ENCODE measurements at regions not wholly inside any gene's neighbourhood (a gene's known extent, or its start where the extent isn't known, plus 50 kb on each side); places are given as distances from the start of the nearest gene placed in this dataset.

DNA sequence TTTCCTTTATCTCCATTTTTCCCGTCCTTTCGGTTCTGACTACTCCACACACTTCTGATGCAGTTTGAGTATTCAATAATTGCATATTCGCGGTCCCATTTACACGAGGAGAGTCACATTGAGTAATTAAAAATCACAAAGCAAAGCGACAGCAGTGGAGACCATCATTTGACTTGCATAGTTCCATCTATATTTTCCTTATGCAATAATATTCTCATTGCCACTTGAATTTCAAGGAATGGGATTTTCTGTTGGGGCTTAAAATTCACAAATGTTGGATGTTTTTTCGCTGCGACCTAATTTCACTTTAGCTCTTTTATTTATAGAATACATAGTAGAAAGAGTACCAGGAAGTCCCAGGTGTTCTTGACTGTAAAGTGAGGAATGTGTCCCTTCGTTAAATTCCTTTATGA is 186.8 kb downstream of the ZEB2 start:
- DNase-seq (ENCODE audit: low read depth in 1 of 2, low spot score in 1 of 2) = no peak
- in situ Hi-C loops (cut with HindIII; ENCODE audit: low pct_unique_long_range_greater_than_20kb, low sequenced_read_pairs) = no loop called here
- TF ChIP-seq JUND (IDR thresholded peaks at IDR 0.05; ENCODE audit: low read depth) = no peak

DNA sequence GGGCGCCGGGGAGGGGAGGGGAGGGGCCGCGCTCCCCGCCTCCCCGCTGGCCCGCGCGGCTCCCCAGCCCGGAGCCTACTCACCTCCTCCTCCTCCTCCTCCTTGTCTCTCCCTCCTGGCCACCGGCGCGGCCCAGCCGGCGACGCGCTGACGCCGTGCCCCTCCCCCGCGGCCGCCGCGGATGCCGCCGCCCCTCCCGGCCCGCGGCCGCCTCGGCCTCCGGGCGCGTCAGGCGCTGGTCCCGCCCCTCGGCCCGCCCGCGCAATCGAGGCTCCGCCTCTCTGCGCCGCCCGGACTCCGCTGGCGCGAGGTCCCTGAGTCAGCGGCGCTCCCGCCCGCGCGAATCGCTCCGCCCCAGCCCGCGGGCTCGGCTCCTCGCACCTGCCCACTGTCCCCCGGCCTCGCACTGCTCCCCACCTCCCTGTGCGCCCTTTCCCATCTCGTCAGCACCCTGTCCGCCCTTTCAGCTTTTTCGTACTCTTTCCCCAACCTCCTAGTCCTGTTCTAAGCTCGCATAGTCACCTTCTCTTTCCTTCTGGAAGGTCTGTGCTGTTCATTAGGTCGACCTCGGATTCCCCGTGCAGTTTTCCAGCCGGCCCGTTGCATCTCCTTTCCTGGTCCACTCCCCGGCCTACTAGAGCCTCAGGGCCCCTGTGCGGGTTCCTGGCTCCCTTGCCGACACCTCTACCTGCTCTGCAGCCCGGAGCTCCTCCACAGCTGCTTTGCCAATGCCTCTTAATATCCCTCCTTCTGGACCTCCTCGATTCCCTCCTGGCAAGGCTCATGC is 187.4 kb downstream of the ZEB2 start:
- TF ChIP-seq JUND (IDR thresholded peaks at IDR 0.05; ENCODE audit: low read depth) = no peak
- DNase-seq (ENCODE audit: low read depth in 1 of 2, low spot score in 1 of 2) = peak; percentile 64 to 89
- in situ Hi-C loops (cut with HindIII; ENCODE audit: low pct_unique_long_range_greater_than_20kb, low sequenced_read_pairs) = no loop called here

DNA sequence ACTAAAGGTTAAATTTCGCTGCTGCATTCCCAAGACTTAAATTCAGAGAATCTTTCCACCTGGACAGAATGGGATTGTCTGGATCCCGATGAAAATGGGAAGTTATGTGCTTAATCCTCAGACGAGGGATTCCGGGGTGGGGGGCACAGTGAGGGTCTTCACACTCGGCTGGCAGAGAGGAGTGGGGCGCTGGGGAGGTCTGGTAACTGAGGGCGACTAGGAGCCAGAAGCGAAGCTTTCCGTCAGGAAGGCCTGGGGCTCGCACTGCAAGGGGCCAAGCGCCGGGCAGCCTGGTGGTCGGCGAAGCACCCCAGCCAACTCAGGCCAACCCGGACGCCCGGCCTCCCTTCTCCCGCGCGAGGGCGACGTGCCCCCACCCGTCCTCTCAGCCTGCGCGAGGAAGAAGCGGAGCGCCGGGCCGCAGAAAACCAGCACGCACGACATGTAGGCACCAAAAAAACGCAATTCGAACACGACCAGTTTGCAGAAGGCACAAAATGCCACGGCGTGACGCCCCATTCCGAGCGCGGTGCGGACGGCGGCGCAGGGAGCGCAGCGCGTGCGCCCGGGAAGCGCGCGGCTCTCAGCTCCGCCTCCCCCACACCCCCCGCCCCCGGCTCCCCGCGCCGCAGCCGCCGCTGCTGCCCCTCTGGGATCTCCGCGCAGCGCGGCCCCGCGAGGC is 188.1 kb downstream of the ZEB2 start:
- no peak for TF ChIP-seq JUND (IDR thresholded peaks at IDR 0.05; ENCODE audit: low read depth)
- no peak for DNase-seq (ENCODE audit: low read depth in 1 of 2, low spot score in 1 of 2)
- in situ Hi-C loops (cut with HindIII; ENCODE audit: low pct_unique_long_range_greater_than_20kb, low sequenced_read_pairs) = no loop called here

DNA sequence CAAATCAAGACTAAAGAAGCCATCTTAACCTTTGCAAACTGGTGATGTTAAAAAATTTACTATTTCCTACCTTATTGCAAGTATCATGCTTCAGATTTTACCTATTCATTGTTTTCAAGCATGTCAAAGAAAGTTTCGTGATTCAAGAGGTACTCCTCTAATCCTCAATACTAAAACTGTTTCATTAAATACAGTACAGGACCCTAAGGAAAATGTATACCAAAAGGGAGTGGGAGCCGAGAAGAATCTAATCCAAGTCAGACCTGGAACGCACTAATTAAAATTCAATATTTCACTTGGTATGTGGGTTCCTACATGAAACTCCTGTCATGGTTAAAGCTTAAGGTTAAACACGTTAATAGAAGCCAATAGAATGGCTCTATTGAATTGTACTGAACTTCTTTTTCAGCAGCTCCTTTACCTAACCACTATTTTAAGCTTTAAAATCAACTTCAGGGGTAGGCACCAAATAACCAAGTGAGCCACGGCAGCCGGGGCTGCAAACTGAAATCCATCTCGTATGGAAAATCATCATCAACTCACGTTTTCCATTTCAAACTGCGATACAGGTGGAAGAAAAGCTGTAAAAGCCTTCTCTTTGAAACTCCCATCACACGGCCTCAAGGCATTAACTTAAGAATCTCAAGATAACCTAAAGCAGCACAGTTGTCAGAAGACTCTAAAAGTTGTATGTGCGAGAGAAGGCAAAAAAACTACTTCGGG is 188.8 kb downstream of the ZEB2 start:
- no peak for TF ChIP-seq JUND (IDR thresholded peaks at IDR 0.05; ENCODE audit: low read depth)
- in situ Hi-C loops (cut with HindIII; ENCODE audit: low pct_unique_long_range_greater_than_20kb, low sequenced_read_pairs) = no loop called here
- DNase-seq (ENCODE audit: low read depth in 1 of 2, low spot score in 1 of 2) = no peak

DNA sequence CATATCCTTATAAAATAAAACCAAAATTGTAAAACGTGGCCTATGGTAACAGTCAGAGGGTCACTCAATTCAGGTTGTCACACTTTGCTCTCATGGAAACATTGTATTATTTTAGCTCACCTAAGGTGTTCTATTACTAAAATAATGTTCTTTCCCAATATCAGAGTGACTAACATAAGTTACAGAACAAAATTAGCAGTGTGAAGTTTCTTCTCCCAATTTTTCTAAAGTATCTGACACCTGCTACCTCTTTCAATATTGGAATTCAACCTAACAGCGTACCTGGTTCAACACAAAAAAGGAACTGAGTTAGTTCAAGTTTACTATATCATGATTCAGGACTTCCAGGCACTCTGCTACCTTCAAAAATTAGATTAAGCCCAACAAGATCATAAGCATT is 190.4 kb downstream of the ZEB2 start:
- in situ Hi-C loops (cut with HindIII; ENCODE audit: low pct_unique_long_range_greater_than_20kb, low sequenced_read_pairs) = no loop called here
- no peak for TF ChIP-seq JUND (IDR thresholded peaks at IDR 0.05; ENCODE audit: low read depth)
- DNase-seq (ENCODE audit: low read depth in 1 of 2, low spot score in 1 of 2) = no peak

DNA sequence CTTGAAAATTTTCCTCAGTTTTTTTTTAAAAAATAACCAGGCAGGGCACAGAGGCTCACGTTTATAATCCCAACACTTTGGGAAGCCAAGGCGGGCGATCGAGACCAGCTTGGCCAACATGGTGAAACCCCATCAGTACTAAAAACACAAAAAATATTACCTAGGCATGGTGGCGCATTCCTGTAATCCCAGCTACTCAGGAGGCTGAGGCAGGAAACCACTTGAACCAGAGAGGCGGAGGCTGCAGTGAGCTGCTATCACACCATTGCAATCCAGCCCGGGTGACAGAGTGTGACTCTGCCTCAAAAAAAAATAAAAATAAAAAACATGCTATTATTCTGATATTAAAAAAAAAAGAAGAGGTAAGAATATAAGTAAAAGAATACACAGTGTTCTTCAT is 191.0 kb downstream of the ZEB2 start:
- in situ Hi-C loops (cut with HindIII; ENCODE audit: low pct_unique_long_range_greater_than_20kb, low sequenced_read_pairs) = no loop called here
- no peak for TF ChIP-seq JUND (IDR thresholded peaks at IDR 0.05; ENCODE audit: low read depth)
- no peak for DNase-seq (ENCODE audit: low read depth in 1 of 2, low spot score in 1 of 2)

DNA sequence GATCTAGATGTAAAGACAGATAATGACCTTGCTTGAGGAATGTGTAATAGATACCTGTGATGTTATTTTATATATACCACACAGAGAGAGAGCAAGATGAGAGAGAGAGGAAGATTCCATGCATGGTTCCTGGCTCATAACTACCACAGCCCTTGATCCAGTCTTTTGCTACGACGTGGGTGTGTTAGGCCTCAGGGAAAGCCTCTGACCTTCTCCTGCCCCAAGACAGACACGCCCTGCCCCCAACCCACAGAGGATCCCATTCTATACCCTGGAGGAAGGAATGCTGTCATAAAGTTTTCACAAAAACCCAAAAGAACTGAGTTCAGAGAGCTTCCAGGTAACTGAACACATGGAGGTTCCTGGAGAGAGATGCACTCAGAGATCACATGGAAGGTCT is 193.1 kb downstream of the ZEB2 start:
- DNase-seq (ENCODE audit: low read depth in 1 of 2, low spot score in 1 of 2) = no peak
- in situ Hi-C loops (cut with HindIII; ENCODE audit: low pct_unique_long_range_greater_than_20kb, low sequenced_read_pairs) = no loop called here
- TF ChIP-seq JUND (IDR thresholded peaks at IDR 0.05; ENCODE audit: low read depth) = no peak

DNA sequence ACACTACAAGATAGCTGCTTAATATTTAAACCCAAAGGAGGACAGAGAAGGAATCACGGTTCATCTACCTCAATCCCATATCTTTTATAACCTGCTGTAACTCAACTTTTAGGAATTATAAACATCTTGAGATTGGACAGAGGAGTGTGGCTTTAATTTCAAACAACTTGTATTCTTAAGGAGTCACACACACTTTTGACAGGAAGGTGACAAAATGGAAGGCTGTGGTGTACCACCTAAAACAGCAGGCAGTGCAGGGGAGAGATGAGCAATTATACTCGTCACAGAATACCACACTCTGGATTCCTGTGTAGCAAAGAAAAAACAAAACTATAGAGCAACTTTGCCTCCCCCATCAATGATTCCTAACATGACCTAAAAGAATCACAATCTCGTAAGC is 194.8 kb downstream of the ZEB2 start:
- TF ChIP-seq JUND (IDR thresholded peaks at IDR 0.05; ENCODE audit: low read depth) = no peak
- DNase-seq (ENCODE audit: low read depth in 1 of 2, low spot score in 1 of 2) = no peak
- in situ Hi-C loops (cut with HindIII; ENCODE audit: low pct_unique_long_range_greater_than_20kb, low sequenced_read_pairs) = no loop called here

DNA sequence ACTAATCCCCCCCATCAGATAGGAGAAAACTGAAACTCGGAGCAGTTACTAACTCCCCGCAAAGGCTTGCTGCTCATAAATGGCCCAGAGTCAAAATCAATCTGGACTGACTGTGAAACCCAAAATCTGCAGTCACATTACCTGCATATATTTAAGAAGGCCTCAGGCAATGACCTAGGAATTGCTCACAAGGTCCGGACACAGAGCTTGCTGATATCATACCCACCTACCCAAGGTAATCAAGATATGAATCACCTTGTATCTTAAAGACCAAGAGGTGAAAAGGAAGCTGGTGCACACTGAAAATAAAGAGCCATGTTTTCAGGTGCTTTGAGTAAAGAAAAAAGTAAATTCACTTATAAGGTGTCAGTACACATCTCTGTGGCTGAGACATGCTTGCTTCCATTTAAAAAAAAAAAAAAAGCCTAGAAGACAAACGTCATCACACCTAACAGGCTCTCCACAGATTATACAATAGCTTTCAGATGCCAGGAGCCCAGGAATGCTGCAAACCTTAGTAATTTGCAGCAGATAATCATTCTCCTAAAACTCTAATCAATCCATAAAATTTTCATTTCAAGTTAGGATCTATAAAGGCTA is 195.4 kb downstream of the ZEB2 start:
- TF ChIP-seq JUND (IDR thresholded peaks at IDR 0.05; ENCODE audit: low read depth) = no peak
- no peak for DNase-seq (ENCODE audit: low read depth in 1 of 2, low spot score in 1 of 2)
- in situ Hi-C loops (cut with HindIII; ENCODE audit: low pct_unique_long_range_greater_than_20kb, low sequenced_read_pairs) = no loop called here

DNA sequence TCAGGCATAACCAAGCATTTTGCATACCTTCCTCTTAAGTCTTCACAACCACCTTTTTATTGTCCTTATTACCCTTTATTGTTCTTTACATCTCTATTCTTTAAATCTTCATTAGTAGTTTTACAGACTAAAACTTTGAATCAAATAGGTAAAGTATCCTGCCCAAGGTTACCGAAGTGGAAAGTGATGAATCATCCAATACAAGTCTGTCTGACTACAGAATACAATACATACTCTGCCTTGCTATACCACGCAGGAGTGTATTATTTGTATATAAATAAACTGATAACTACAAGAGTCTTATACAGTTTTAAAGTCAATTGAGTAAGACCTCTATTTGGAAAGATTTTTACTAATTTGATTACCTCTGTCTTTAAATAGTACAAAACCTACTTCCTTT is 196.0 kb downstream of the ZEB2 start:
- DNase-seq (ENCODE audit: low read depth in 1 of 2, low spot score in 1 of 2) = no peak
- in situ Hi-C loops (cut with HindIII; ENCODE audit: low pct_unique_long_range_greater_than_20kb, low sequenced_read_pairs) = no loop called here
- no peak for TF ChIP-seq JUND (IDR thresholded peaks at IDR 0.05; ENCODE audit: low read depth)

DNA sequence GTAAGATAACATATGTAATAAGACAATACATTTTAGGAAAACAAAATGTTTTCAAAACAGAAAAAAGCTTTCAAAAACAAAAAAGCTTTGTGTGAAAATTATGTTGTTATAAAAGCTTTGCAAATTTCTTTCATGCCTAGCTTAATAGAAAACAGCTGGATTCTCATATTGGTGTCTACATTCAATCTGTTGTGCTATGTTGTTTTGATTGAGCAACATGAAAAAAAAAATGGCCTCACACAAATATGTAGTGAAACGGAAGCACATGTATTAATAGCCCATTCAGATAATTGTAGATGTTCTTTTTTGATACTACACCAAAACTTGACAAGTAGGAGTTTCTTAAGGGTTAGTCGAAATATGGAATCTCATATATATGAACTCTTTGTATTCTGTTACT is 197.5 kb downstream of the ZEB2 start:
- in situ Hi-C loops (cut with HindIII; ENCODE audit: low pct_unique_long_range_greater_than_20kb, low sequenced_read_pairs) = no loop called here
- no peak for TF ChIP-seq JUND (IDR thresholded peaks at IDR 0.05; ENCODE audit: low read depth)
- DNase-seq (ENCODE audit: low read depth in 1 of 2, low spot score in 1 of 2) = no peak

DNA sequence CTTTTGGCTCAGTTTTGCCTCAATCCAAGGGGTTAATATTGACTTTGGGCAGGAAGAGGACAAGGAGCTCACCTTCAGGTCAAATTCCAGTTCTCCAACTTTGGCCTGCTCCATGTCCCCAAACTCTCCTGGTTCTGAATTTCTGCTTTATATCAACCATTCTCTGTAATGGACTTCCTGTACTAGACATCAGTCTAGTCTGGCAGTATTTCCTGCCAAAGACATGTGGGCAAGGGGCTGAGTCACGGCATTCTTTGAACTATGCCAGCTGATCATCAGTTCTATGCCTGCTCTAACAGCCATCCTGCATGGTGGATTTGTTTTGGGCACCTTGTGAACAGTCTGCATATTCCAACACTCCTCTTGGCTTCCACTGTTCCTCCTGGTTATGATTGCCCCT is 199.4 kb downstream of the ZEB2 start:
- DNase-seq (ENCODE audit: low read depth in 1 of 2, low spot score in 1 of 2) = no peak
- in situ Hi-C loops (cut with HindIII; ENCODE audit: low pct_unique_long_range_greater_than_20kb, low sequenced_read_pairs) = no loop called here
- no peak for TF ChIP-seq JUND (IDR thresholded peaks at IDR 0.05; ENCODE audit: low read depth)
